GM12891 (cell line): ENCODE measurements at regions not wholly inside any gene's neighbourhood (a gene's known extent, or its start where the extent isn't known, plus 50 kb on each side); places are given as distances from the start of the nearest gene placed in this dataset.
"Not testable (repeated sequence)": the region's sequence is repeated elsewhere in the genome, so short reads cannot be mapped to it uniquely, and the experiment has no call there.

ENCODE experiments used
- DNase-seq: peaks from one replicate; pipeline ENCODE4 v3.0.0; 2011; ENCODE audit warnings: low spot score; ENCODE audit not compliant: insufficient read length
- FAIRE-seq: peaks from 2 replicates; lab custom pipeline; 2011; peaks lifted over from hg19 to GRCh38; lab: Jason Lieb, UNC
- PAX5 ChIP-seq: IDR thresholded peaks from 2 replicates; pipeline ENCODE4 v1.6.1; 2011; ENCODE audit warnings: low read length, moderate library complexity, mild to moderate bottlenecking; ENCODE audit not compliant: insufficient read depth, severe bottlenecking
- POLR2A ChIP-seq: IDR thresholded peaks from 2 replicates; pipeline ENCODE4 v1.6.1; 2011; ENCODE audit warnings: low read depth, low read length, control low read depth
- POLR2AphosphoS5 ChIP-seq: IDR thresholded peaks from 2 replicates; pipeline ENCODE4 v1.6.1; 2011; ENCODE audit warnings: low read depth, low read length, control low read depth
- POU2F2 ChIP-seq: IDR thresholded peaks from 2 replicates; pipeline ENCODE4 v1.6.1; 2011; ENCODE audit warnings: low read depth, mild to moderate bottlenecking, control low read depth, low read length, moderate library complexity
- SPI1 ChIP-seq: IDR thresholded peaks from 2 replicates; pipeline ENCODE4 v1.6.1; 2011; ENCODE audit warnings: low read depth, low read length, control low read depth
- TAF1 ChIP-seq: IDR thresholded peaks from 2 replicates; pipeline ENCODE4 v1.6.1; 2011; ENCODE audit warnings: low read depth, low read length, control low read depth

DNA sequence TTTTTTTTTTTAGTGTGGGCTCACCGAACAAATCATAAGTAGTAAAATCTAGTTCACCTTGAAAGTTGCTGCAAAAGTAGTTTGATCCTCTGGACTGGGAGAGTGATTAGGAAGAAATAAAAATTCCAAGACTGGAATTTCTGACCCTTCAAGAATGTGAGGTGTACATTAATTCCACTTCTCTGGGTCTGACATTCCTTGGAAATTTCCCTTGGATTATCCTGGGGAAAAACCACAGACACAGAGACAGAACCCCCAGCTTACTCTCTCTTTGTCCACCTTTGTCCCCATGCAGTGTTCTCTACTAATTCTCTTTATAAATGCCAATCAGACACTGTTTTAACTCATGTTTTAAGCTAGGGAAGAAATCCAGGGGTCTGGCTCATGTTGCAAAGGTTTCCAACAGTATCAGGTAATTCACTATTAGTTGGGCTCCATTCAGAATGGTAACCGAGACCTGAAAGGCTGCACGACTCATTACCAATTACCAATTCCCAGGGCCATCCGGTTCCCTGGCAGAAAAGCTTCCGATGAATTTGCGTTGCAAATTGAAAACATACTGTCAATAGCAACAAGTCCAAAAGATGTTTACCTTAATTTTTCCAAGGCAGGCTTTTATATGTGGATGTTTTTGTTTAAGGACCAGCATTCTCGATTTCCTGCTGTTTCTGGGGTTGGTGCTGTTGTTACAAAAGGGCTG is 86.3 kb downstream of the BAMBI start:
- TF ChIP-seq PAX5 = no peak
- DNase-seq (no peak), FAIRE-seq (no peak)

DNA sequence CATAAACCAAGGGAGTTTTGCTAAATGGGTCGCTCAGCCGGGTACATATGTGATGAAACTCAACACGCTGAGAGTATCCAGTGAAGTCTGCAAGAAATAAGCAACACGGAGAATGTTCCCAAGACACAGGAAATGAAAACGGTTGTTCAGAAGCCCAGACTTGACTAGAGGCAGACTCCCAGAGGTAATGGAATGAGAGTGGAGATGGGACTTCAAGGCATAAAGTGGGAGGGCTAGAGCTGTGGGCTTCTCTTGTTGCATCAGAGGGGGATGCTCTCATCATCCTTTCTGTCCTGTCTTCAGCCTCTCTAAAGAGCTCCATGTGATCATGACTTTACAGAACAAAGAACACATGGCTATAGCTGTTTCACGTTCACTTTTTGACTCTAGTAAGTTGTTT is 88.3 kb downstream of the BAMBI start:
- TF ChIP-seq TAF1 (no peak), POU2F2 (no peak), POLR2AphosphoS5 (no peak), SPI1 (no peak), PAX5 (no peak), POLR2A (no peak)
- no peak for FAIRE-seq
- DNase-seq = no peak

DNA sequence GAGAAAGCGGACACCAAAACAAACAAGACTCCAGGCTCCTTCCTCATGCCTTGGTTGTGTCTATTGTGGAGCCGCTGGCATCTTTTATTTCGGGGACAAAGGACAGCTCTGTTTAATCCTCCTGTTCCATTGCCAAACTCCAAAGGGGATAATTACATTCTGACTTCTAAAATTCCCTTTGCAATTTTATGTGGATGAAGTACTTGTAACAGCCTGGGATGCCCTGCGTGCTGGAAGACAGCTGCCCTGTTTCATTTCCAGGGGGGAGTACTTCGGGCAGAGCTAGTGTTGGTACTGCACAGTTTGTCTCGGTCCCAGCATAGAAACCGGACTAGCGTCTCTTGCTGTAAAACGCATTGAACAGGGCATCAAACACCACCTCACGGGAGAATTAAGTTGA is 90.9 kb downstream of the BAMBI start:
- TF ChIP-seq POLR2A (no peak), SPI1 (no peak), POU2F2 (no peak), TAF1 (no peak), POLR2AphosphoS5 (no peak), PAX5 (no peak)
- FAIRE-seq = no peak
- no peak for DNase-seq

DNA sequence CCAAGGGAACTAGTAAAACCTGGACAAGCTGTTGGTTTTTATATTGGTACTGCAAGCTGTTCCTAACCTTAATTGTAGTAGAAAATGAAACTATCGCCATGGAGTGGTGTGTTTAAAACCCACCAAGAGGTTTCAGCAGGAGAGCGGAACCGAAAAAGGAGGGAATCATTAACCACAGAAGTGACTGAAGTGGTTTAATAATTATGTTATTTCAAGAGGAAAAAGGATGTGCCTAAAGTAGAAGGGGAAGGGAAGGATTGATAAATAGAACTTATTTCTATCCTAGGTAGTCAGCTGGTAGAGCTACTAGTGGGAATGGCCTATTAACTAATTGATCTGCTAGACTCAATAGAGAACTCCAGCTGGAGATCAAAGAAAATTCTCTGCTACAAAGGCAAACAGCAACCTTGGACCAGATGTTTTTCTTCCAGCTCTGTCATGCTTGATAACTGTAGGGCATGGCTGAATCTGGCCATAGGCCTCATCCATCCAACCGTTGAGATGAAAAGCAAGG is 91.8 kb downstream of the BAMBI start:
- FAIRE-seq (no peak), DNase-seq (no peak)
- TF ChIP-seq POLR2AphosphoS5 = no peak
- TF ChIP-seq SPI1 = no peak
- no peak for TF ChIP-seq TAF1
- no peak for TF ChIP-seq POLR2A
- TF ChIP-seq POU2F2 = no peak
- TF ChIP-seq PAX5 = no peak

DNA sequence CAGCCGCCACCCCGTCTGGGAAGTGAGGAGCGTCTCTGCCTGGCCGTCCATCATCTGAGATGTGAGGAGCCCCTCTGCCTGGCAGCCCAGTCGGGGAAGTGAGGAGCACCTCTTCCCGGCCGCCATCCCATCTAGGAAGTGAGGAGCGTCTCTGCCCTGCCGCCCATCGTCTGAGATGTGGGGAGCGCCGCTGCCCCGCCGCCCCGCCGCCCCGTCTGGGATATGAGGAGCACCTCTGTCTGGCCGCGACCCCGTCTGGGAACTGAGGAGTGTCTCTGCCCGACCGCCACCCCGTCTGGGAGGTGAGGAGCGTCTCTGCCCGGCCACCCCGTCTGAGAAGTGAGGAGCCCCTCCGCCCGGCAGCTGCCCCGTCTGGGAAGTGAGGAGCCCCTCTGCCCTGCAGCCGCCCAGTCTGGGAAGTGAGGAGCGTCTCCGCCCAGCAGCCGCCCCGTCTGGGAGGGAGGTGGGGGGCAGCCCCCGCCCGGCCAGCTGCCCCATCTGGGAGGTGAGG is 94.3 kb downstream of the BAMBI start:
- FAIRE-seq, DNase-seq: not testable (repeated sequence)

DNA sequence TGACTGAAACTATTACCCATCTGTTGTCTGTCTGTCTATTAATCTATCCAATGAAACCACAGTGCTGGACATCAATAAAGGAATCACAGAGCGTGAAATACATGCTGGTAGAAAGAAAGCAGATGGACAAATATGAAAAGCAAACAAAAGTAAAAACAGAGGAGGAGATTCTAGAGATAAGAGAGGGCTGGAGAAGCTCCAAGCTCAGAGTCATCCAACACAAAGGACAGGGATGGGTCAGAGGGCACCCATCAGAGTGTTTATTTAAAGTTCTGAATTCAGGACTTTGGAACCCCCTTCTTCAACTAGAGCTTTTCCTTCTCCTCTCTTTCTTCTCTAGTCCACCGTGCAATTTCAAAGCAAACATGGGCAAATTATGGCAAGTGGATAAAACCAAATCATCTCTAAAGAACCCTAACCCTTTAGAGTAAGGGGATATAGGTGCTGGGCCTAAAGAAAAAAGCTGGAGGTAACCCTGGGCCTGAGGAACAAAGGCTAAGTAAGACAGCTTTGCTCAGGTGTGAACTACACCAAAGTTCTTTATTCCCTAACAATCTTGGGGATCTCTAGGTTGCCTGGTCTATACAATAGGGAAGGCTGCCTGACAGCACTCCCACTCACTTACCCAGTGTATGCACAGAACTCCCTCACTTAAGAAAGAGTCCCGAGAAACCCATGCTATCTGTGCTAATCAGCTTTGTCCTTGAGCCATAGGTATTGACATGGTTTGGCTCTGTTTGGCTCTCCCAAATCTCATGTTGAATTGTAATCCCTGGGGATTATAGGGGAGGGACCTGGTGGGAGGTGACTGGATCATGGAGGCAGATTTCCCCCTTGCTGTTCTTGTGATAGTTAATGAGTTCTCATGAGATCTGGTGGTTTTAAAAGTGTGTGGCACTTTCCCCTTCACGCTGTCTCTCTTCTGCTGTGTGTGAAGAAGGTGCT is 97.0 kb downstream of the BAMBI start:
- no peak for FAIRE-seq
- no peak for DNase-seq
- TF ChIP-seq POU2F2 = no peak
- TF ChIP-seq POLR2A = no peak
- TF ChIP-seq POLR2AphosphoS5 = no peak
- TF ChIP-seq PAX5 = no peak
- no peak for TF ChIP-seq TAF1
- no peak for TF ChIP-seq SPI1

DNA sequence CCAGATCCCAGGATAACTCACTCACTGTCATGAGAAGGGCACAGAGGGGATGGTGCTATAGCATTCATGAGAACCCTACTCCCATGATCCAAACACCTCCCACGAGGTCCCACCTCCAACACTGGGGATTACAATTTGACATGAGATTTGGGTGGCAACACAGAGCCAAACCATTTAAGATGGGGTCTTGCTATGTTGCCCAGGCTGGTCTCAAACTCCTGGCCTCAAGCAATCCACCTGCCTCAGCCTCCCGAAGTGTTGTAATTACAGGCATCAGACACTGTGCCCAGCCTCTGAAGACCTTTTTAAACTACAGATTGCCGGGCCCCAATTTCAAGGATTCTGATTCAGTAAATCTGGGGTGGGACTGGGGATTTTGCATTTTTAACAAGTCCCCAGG is 98.5 kb downstream of the BAMBI start:
- FAIRE-seq = no peak
- TF ChIP-seq TAF1 (no peak), PAX5 (no peak), POU2F2 (no peak), POLR2A (no peak), POLR2AphosphoS5 (no peak), SPI1 (no peak)
- DNase-seq = no peak

DNA sequence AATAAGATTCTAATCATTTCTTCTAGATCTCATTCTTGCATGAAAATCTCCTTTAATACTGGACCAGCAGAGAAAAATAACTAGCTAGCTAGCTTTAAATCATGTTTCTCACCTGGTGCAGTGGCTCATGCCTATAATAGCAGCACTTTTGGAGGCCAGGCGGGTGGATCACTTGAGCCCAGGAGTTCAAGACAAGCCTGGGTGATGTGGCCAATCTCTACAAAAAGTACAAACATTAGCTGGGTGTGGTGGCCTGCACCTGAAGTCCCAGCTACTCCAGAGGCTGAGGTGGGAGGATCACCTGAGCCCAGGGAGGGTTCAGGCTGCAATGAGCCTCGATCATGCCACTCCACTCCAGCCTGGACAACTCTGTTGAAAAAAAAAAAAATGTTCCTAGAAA is 99.2 kb downstream of the BAMBI start:
- DNase-seq (no peak), FAIRE-seq (no peak)
- TF ChIP-seq POLR2AphosphoS5 (no peak), POLR2A (no peak)

DNA sequence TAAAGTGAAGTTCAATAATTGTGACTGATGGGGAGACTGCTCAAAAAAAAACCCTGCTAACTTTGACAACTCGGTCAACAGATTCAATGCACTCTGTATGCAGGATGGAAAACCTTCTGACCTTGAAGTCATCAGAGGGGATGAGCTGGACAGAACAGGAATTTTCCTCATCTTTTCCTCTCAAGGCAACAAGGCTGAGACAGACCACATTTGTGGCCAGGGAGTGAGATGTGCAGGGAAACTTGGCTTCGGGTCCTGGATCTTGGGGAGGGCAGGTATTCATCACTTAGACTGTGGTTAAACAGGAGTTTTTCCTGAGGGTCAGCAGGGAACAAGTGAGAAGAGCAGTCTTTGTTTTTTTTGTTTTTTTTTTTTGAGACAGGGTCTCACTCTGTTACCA is 100.6 kb downstream of the BAMBI start:
- no peak for FAIRE-seq
- no peak for DNase-seq

DNA sequence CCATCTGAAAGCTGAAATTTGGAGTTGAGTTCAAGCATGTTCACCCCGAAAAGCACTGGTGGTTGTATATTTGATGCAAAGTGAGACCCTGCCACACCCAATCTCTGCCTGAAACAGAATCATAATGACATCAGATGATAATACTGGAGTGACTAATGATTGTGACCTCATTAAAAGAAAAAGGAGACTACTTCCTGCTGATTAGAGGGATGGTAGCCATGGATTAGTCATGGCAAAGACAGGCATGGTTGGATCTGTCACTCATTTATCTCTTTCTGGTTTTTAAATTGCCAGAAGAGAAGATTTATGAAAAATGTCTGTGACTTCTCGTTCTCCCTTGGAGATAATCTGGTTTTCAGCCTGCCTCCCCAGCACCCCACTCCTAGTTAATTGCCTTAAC is 101.2 kb downstream of the BAMBI start:
- FAIRE-seq = no peak
- DNase-seq = no peak

More for the DNA sequence above, 100.6 kb downstream of the BAMBI start:
- TF ChIP-seq TAF1 (no peak), PAX5 (no peak), POU2F2 (no peak), POLR2A (no peak), POLR2AphosphoS5 (no peak), SPI1 (no peak)

More for the DNA sequence above, 101.2 kb downstream of the BAMBI start:
- TF ChIP-seq POU2F2 (no peak), POLR2A (no peak)
